NCI-H2029 treated with DMSO at 0.1 percent for 48 hours (cell line): ENCODE measurements at regions not wholly inside any gene's neighbourhood (a gene's known extent, or its start where the extent isn't known, plus 50 kb on each side); places are given as distances from the start of the nearest gene placed in this dataset.

Source experiments
- DNase-seq: peaks from one replicate; lab custom pipeline; 2025; lab: John Stamatoyannopoulos, UW

DNA sequence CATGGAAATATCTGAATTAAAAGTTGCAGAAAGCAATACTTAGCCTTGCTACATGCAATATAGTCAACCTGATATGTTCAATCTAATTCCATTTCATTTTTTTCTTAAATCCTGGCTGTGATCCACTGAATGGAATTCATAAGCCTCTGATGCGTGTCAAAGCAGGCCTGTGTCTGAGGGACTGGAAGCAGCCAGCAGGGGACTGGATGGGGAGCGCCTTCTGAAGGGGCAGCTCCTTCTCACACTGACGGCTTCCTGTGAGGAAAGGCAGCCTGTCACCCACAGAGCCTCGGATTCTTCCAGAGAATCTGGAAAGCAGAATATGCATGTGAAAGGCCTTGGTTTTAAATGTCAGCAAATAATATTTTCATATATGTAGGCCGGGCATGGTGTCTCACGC, 73.5 kb downstream of the KCNF1 start:
- DNase-seq: no peak

DNA sequence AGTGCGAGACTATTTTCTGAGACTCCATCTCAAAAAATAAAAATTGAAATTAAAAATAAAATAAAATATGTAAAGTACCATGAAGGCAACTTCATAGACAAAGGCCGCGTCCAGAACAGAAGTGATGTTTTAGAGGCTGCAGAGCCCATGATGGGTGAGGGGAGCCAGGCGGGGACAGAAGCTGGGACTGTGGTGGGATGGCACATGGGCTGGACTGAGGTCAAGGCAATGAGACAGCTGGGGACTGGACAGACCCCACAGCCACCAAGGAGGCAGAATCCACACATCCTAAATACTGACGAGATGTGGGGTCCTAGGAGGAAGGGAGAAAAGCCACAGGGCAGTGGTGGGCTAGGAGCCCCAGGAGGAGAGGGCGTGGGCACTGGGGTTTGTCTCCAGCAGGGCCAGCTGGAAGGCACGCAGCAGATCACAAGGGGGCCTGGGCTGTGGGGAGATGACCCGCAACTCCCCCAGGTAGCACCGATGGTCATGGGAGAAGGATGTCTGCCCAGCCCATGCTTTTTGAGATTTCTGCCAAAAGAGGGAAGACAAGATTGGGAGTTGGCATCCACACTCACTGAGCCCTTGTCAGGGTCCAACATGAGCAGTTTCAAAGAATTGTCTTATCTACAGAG, 74.3 kb downstream of the KCNF1 start:
- no peak for DNase-seq

DNA sequence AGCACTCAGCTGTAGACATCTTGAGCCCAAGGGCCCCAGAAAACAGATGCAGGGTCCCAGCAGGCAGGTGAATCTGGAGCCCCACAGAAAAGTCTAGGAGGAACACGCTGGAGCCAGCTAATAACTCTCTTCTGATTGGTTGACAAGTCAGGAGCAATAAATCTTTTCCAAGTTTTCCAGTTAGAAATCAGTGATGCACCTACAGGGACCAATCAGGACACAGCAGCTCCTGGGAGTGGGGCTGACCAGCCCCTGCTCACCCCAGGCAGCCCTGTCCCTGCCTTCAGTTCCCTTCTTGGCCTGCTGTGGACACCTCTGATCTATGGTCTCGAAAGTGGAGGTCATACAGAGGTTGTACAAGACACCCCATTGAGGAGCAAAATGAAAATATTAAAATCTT, 75.7 kb downstream of the KCNF1 start:
- DNase-seq: no peak

DNA sequence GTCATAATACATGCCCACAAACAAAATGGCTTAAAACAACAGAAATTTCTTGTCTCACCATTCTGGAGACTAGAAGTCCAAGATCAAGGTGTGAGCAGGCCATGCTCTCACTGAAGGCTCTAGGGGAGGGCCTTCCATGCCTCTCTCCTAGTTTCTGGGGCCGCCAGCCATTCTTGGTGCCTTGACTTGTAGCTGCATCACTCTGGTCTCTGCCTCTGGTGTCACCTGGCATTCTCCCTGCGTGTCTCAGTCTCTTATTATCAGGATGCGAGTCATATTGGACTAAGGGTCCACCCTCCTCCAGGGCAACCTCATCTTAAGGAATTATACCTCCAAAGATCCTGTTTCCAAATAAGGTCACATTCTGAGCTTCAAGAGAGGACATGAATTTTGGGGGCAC, 76.1 kb downstream of the KCNF1 start:
- no peak for DNase-seq

DNA sequence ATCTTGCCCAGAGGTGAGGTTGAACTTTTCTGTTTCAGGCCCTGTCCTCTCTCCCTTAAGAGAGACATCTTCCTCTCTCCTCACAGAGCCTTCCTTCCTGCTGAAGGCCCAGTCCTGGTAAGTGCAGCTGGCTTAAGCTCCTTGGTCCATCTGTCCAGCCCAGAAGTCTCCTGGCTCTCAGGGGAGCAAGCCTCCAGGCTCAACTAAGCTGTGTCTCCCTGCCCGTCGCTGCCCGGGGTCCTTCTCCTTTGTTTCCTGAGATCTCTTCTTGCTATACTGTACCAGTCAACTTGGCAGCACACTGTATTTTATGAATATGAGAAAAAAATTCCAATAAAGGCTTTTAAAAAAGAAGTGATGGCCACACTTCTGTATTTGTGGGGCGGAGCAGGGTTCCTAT, 77.4 kb downstream of the KCNF1 start:
- no peak for DNase-seq

DNA sequence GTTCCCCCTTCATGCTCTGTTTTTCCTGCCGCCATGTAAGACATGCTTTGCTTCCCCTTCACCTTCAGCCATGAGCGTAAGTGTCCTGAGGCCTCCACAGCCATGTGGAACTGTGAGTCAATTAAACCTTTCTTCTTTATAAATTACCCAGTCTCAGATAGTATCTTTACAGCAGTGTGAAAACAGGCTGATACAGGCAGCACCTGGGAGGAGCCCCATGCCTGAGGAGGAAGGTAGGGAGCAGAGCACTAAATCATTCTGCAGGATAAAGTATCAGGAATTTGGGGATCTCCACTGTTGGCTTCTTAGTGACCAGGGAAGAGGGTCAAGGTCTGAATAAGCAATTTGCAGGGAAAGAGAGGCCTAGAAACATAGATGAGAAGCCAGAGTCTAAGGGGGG, 78.0 kb downstream of the KCNF1 start:
- no peak for DNase-seq

DNA sequence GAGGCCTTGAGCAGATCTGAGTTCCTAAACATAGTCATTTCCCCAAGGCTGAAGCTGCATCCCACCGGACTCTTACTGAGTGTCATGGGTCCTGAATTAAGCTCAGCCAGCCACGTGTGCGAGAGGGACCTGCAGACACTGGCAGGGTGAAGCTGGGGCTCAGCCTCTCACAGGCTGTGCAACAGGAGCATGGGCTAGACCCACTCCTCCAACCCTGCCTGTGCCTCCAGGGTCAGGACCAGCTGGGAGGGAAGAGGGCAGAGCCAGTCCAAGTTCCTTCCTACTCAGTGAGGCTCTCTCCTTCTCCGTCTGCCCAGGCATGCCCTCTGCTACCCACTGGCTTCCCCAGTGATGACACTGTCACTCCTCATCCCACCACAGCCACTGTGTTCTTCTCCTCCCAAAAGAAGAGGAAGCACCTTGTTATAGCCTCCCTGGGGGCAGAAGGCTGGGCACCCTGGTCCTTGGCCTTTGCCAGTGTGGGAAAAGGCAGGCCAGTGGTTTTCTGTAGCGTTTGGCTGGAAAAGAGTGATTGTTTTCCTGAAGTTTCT, 78.9 kb downstream of the KCNF1 start:
- no peak for DNase-seq

DNA sequence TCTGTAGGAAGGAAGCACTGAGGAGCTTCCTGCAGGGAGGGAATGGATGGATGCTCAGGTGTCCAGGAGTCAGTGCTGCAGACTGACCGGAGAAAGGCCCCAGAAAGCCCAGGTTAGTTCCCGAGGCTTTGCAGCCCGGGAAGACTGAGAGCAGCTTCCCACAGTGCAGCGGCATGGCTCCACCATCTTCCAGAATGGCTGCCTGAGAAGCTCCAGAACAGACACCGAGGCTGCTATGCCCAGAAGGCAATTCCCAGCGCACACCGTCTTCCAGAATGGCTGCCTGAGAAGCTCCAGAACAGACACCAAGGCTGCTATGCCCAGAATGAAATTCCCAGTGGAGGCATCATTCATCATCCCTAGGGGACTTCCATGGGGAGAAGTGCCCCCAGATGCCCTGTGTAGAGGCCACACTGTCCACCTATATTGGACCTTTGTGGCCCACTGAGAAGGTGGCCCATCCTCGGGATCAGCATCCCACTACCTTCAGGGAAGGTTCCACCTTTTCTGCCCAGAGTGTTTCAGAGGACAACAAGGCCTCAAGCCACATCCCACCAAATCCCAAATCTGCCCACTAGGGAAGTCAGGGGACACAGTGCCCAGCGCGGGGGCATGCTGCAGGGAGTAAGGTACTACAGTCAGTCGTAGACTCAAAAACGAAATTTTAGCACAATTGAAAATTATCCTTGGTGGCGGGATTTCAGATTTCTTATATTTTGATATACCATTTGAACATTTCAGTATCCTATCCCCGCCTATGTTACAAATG, 80.5 kb downstream of the KCNF1 start:
- DNase-seq: no peak

DNA sequence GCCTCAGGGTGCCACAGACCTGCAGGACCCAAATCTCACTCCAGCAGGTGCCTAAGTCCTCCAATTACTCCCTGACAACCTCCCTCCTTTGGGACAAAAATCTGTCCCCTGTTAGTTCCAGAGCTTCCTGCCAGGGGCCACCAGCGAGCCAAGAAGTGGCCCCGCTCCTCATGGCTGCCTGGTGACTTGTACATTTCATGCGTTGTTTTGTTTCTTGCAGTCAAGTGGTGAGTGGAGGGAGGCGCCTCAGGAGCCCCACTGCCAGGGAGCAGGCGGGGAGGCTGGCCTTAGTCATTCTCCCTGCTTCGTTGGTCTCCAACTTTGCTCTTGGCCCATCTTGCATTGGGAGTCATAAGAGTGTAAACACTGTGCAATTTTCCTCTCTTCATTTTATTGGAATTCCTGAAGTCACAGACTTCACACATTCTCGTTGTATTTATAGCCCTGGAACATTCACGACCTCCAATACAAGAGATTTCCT, 81.3 kb downstream of the KCNF1 start:
- no peak for DNase-seq

DNA sequence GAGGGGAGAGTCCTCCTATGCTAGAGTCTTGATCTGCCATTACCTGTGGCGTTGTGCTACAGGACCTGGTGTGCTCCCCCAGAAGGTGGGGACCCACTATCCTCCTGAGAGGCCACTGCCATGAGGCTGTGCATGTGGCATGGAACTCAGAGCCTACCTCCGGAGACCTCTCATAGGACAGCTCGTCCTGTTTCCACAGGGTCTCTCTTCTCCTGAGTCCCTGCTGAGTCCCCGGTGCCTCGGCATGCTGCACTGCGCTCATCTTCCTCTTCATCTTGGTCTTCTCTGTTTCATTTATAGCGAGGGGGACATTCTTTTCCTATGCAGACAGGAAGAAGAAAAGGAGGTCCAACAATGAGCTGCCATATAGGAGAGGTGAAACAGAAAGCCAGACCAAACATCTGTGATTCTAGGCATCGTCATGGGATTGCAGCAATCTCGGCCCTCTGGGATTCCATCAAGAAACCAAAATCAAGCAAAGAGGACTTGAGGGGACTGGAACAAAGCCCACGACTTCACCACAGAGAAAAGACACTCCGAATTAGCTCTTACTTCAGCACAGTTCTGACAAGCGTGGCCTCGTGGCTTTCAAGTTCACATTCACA, 83.7 kb downstream of the KCNF1 start:
- no peak for DNase-seq

DNA sequence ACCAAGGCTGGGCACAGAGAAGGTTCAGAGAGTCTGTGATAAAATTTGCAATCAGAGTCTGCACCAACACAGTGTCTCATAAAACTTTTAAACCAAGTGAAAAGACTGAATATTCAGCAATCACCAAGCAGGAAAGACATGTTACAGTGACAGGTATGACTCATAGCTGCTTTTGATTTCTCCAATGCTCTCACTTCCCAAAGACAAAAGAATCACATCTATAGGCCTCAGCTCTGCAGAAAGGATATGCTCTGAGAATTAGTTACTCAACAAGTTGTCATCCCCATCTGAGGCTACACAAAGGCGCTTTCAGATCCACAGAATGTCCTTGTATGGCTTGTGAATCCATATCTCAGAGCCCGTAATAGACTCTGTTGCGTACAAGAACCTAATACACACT, 92.5 kb downstream of the KCNF1 start:
- no peak for DNase-seq

DNA sequence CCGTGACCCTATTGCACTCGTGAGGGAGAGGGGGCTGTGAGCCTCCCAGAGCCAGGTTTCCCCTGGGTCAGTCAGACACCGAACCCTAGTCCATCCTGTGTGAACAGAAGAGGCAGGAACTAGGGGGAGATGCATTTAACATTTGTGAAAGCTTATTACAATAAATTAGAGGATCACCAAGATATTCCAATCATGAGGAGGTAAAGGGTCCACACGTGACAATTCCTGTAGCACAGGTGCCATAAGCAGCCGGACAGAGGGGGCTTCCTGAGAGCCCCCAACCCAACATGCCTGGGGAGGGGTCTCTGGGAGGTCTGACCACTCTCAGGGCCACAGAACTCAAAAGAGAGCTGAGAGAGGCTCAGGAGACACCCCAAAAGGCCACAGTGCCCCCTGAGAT, 93.3 kb downstream of the KCNF1 start:
- DNase-seq: no peak

DNA sequence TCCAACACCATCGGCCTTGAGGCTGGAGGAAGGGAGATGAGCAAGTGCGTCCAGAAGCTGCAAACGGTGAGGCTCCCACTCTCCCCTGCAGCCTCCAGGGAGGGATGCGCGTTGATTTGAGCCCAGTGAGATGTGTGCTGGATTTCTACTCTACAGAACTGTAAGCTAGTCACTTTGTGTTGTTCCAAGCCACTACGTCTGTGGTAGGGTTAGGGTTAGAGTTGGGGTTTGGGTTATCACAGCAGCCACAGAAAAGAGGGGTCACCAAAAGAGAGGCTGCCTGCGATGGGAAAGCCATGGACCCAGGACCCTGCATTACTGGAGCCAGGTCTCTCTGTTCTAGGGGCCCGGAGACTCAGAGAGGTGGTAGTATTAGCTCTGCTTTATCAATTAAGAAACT, 94.5 kb downstream of the KCNF1 start:
- no peak for DNase-seq

DNA sequence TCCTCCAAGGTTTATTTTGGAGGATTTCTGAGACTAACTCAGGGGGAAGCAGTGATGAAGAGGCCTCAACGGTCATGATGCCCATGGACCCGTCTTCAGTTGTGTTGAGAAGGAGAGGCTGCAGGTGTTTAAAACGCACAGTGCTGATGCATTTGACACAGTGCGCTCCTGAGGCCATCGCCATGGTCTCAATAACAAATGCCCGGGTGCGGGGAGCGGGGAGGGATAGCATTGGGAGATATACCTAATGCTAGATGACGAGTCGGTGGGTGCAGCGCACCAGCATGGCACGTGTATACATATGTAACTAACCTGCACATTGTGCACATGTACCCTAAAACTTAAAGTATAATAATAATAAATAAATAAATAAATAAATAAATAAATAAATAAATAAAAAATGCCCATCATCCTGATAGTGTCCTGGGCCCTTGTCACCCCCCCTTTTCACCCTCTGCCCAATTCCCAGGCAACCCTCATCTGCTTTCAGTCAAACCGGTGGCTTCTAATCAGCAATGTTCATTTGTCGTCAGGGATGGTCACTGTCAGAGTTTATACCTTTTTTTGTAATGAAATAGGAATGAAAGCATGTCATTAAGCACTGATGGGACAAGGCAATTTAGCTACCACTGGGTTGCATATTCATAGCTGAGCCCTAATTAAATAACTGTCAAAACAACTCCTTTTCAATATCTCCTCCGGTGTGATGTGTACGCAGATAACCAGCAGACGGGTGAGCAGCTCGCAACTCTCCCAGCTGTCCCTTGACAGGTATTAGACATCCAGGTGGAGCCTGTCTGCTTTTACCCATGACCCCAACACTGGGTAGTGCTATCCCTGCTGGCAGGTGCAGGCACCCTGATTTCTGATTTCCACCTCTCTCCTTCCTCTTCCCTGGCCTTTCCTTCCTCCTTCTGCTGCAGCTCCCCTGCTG, 95.9 kb downstream of the KCNF1 start:
- no peak for DNase-seq

DNA sequence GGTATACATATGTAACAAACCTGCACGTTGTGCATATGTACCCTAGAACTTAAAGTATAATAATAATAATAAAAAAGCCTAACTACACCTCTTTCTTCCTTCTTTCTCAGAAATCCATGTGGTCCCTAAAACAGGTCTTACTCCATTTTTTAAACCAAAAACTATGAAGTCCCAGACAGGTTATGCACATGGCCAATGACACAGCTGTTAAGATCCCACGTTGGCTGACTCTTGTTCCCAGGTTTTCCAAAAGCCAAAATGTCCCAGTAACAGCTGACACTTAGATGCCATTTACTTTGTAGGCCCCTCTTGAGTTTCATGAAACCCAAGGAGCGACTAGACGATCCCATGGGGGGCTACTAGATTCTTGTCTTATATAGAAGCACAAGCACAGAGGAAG, 97.0 kb downstream of the KCNF1 start:
- no peak for DNase-seq

DNA sequence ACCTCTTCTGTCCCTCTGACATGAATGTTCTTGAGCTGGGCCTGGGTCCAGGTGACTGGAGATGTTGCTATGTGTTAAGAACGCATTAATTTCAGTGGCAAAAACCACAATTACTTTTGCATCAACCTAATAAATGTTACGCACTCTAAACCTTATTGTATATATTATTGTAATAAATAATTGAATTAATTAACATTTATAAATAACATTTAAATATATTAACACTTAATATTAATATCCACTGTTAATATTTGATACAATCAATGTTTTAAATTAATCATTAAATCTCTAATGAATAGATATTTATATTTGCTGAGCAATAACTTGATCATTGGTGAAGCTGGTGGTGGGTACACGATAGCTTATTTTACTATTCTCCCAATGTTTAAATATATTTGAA, 97.4 kb downstream of the KCNF1 start:
- no peak for DNase-seq

DNA sequence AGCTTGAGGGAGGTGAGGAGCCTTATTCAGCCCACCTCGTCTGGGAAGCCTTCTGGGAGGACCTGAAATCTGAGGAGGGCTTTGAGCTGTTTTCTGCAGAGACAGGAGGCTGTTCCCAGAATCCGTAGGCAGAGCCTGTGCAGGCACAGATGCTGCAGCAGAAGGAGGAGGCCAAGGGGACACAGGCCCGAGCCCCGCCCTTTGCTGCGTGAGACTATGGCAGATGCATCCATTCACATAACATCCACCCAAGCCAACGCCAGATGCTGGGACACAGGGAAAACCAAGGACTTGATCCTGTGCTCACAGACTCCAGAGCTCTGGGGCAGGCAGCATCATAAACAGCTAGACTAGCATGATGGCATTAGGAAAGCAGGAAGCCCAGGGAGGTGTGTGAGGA, 98.2 kb downstream of the KCNF1 start:
- no peak for DNase-seq

DNA sequence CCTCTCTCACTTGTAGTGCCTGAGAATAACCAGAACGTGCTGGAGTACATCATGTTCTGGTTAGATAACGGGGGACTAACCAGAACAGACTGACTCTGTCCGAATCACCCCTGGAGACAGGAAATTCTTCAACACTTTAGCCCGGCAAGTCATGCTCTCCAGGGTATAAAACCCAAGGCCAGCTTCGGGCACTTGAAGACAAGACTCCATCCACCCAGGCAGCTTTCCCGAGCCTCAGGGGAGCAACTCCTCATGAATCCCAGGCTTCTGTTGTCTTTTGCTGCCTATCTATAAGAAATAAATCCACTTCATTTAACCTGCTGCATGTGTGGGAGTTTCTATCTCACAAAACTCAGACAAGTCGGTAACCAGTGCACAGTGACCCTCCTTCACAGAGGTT, 99.6 kb downstream of the KCNF1 start:
- DNase-seq: no peak

DNA sequence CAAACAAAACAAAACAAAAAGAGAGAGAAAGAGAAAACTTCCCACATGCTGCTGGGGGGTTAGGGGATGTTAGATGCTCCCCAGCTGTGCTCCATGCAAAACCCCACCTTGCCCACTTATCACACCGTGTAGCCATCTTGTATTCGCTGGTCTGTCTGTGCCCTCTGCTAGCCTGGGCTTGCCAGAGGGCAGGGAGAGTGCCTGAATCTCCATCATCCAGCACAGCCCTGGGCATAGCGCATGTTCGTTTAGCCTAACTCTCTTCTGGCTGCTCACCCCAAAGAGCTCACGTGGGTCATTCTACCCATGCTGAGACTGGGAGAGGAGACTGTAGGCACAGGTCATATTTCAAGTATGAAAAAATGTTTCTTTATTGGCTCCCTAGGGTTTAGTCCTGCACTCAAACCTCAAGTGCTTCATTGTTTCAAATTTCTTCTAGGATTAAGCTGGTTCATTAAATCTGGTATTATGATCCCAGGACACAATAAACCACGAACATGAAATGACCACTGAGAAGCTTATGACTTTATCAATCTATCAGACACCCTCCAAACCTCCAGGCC, 100.5 kb downstream of the KCNF1 start:
- no peak for DNase-seq

DNA sequence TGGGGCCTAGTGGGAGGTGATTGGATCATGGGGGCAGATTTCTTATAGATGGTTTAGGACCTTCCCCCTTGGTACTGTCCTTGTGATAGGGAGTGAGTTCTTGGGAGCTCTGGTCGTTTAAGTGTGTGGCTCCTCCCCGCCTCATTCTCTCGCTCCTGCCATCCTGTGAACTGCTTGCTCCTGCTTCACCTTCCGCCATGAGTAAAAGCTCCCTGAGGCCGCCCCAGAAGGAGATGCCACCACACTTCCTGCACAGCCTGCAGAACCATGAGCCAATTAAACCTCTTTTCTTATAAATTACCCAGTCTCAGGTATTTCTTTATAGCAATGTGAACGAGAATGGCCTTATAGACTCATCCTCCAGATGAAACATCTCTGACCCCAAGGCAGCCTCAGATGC, 101.5 kb downstream of the KCNF1 start:
- no peak for DNase-seq

DNA sequence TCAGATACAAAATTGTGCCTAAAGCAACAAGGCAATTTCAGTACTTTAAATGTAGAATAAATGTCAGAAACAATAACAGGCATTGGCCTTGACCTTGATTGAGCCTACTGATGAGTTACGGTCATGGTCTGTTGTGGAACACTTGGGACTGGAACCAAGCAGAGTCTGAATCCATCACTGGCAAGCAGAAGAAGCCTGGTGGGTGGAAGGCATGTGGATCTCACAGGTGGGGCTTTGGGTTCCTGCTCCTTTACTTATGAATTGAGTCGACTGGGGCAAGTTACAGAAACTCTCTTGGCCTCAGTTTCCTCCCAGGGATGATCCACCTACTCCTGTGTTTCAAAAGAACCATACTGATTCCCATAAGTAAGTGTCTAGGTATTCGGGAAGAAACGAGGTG, 102.3 kb downstream of the KCNF1 start:
- no peak for DNase-seq
